ENCODE measurements at regions not wholly inside any gene's neighbourhood (a gene's known extent, or its start where the extent isn't known, plus 50 kb on each side); places are given as distances from the start of the nearest gene placed in this dataset.

DNA sequence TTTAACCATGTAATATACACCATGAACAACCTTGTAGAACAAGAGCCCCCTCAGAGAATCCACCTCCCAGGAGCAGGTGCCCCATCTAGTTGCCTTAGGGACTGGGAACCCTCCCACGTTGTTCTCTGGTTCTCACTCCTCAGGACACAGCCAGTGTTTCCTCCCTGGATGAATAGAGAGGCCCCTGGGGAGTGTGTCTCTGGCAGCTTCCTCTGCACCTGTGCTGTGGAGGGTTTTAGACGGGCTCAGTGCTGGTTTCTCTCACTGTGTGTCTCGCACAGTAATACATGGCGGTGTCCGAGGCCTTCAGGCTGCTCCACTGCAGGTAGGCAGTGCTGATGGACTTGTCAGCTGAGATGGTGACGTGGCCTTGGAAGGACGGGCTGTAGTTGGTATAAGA, 581.3 kb downstream of the TMEM121 start:
- H3K9me3 ChIP-seq (ENCODE audit: insufficient read depth in 2 of 2, low read depth in 1 of 2, low read length in 1 of 2) = peaks cover 15 to 50% of the 10 kb centered on the region in 2 experiments; a peak in 2 of 4 replicates
- ChIA-PET CTCF (ENCODE audit: partially characterized antibody) (no interaction called here), POLR2A (ENCODE audit: partially characterized antibody) (no interaction called here)
- H3K23me2 ChIP-seq (ENCODE audit: low read depth, low read length) = no peaks in the 10 kb centered on the region
- no peak overlapping the region for H3K56ac ChIP-seq (replicated peaks; ENCODE audit: insufficient read length, low read depth, low read length)
- no peak overlapping the region for H4K8ac ChIP-seq (ENCODE audit: extremely low read depth, insufficient read depth, low read length)
- H3K79me1 ChIP-seq (ENCODE audit: low read depth, low read length) = no peaks in the 10 kb centered on the region
- no peak overlapping the region for H2BK15ac ChIP-seq (ENCODE audit: low read length)
- no peaks in the 10 kb centered on the region for H4K20me1 ChIP-seq (replicated peaks in 1 of 2; ENCODE audit: control insufficient read depth in 1 of 2, insufficient read depth in 2 of 2, low read length in 2 of 2)
- no peak overlapping the region for H3K9ac ChIP-seq (replicated peaks in 1 of 4; ENCODE audit: extremely low read depth in 1 of 4, low read depth in 3 of 4, low read length in 3 of 4)
- no peak overlapping the region for H3K4me2 ChIP-seq (ENCODE audit: insufficient read depth in 1 of 2, low read depth in 2 of 2, low read length in 2 of 2)
- H3K36me3 ChIP-seq (ENCODE audit: control insufficient read depth in 2 of 4, insufficient read depth in 4 of 4, low read length in 3 of 4) = no peaks in the 10 kb centered on the region
- no peaks in the 10 kb centered on the region for H3K4me1 ChIP-seq (replicated peaks in 1 of 4; ENCODE audit: control insufficient read depth in 3 of 4, insufficient read depth in 4 of 4, low read length in 3 of 4)
- H4K5ac ChIP-seq (ENCODE audit: insufficient read length, low read depth, low read length) = no peak overlapping the region
- no peak overlapping the region for H3K18ac ChIP-seq (ENCODE audit: extremely low read depth, low read length)
- no peaks in the 10 kb centered on the region for H3K79me2 ChIP-seq (ENCODE audit: control insufficient read depth in 1 of 2, insufficient read depth in 2 of 2, low read length in 2 of 2)
- H2AFZ ChIP-seq (ENCODE audit: low read length) = no peak overlapping the region
- H2BK120ac ChIP-seq (replicated peaks; ENCODE audit: low read depth, low read length) = no peak overlapping the region
- H3K23ac ChIP-seq (ENCODE audit: insufficient read length) = no peak overlapping the region
- no peak overlapping the region for H2BK12ac ChIP-seq (ENCODE audit: low read depth, low read length)
- H3K14ac ChIP-seq (ENCODE audit: insufficient read length) = no peak overlapping the region
- H3K4me3 ChIP-seq (ENCODE audit: extremely low read depth in 1 of 4, insufficient read depth in 2 of 4, low read depth in 3 of 4, low read length in 4 of 4) = no peak overlapping the region
- no peak overlapping the region for H3K4ac ChIP-seq (replicated peaks; ENCODE audit: insufficient read length, low read depth, low read length)
- no peaks in the 10 kb centered on the region for H3K27me3 ChIP-seq (replicated peaks in 1 of 4; ENCODE audit: control insufficient read depth in 3 of 4, extremely low read depth in 1 of 4, insufficient read depth in 3 of 4, low read length in 3 of 4)
- H3K27ac ChIP-seq (ENCODE audit: low read depth, low read length) = no peak overlapping the region
- H2BK20ac ChIP-seq (ENCODE audit: low read length) = no peak overlapping the region
- no peak overlapping the region for H2BK5ac ChIP-seq (ENCODE audit: low read depth, low read length)
- WGBS, 2 experiments (ENCODE audit: extremely low coverage in 1 of 2, insufficient coverage in 1 of 2, insufficient read length in 1 of 2, insufficient replicate concordance in 2 of 2, low coverage in 1 of 2, low lambda C conversion rate in 2 of 2, missing lambda C conversion rate in 1 of 2) = 59% methylated on average over 3 of the region's 7 CpGs; no CpG with 5 or more reads in 1 of the 2 experiments
- no peak overlapping the region for H2AK5ac ChIP-seq (ENCODE audit: low read depth, low read length)
- TF ChIP-seq HDAC6 (IDR thresholded peaks at IDR 0.05; ENCODE audit: low read depth, low read length) (no peak), KDM1A (IDR thresholded peaks at IDR 0.05; ENCODE audit: borderline replicate concordance, low read length) (no peak), TEAD4 (IDR thresholded peaks at IDR 0.05; ENCODE audit: low read depth, low read length) (no peak), CEBPB (IDR thresholded peaks at IDR 0.05; ENCODE audit: low read depth, low read length) (no peak), TAF7 (optimal IDR thresholded peaks at IDR 0.05; ENCODE audit: borderline replicate concordance, low read depth, low read length) (no peak), POLR2A (IDR thresholded peaks at IDR 0.05; ENCODE audit: control extremely low read depth in 1 of 2, low read depth in 2 of 2, low read length in 2 of 2) (no peak), FOSL1 (IDR thresholded peaks at IDR 0.05; ENCODE audit: insufficient read depth, low read depth, low read length) (no peak), MAFK (IDR thresholded peaks at IDR 0.05; ENCODE audit: low read depth, low read length) (no peak), YY1 (IDR thresholded peaks at IDR 0.05; ENCODE audit: low read depth, low read length) (no peak)
- FAIRE-seq (no peak), DNase-seq (ENCODE audit: low read depth in 1 of 2, low spot score in 2 of 2) (no peak)
- H4K91ac ChIP-seq (replicated peaks; ENCODE audit: insufficient read length, low read length) = no peak overlapping the region

Data from H1 (cell line).